ENCODE measurements at regions not wholly inside any gene's neighbourhood (a gene's known extent, or its start where the extent isn't known, plus 50 kb on each side); places are given as distances from the start of the nearest gene placed in this dataset.
"Not testable (repeated sequence)": the region's sequence is repeated elsewhere in the genome, so short reads cannot be mapped to it uniquely, and the experiment has no call there.

GRCh38 chr10:108039821-108040584 is 875.5 kb upstream of the SORCS1 start:
- H3K4me1 ChIP-seq (ENCODE audit: control insufficient read depth, insufficient read depth, low read length, poor library complexity, severe bottlenecking): no peaks in the 10 kb centered on the region
- H3K4me3 ChIP-seq (ENCODE audit: extremely low read depth, insufficient read depth, low read length, poor library complexity, severe bottlenecking): no peak overlapping the region
- no peak overlapping the region for H3K27ac ChIP-seq (ENCODE audit: low read depth, low read length, severe bottlenecking)
- 97% methylated on average over 5 of the region's 8 CpGs for WGBS, 2 experiments (ENCODE audit: insufficient coverage in 2 of 2)
- H3K36me3 ChIP-seq (ENCODE audit: control insufficient read depth, insufficient read depth, low read length): no peaks in the 10 kb centered on the region
- no peaks in the 10 kb centered on the region for H3K9me3 ChIP-seq (ENCODE audit: control insufficient read depth, low read length)

DNA sequence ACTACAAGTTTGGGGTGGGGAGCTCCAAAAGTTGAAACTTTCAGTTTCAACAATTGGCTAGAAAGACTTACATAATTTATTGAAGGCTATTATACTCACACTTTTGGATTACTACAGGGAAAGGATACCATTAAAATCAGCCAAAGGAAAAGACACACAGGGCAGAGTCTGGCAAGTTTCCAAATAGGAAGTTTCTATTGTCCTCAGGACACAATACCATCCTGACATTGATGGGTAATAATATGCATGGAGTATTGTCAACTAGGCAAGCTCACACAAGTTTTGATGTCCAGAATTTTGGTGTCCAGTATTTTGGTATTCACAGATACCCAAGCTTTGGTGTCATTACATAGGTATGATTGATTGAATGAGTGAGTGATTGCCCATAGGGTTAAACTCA is 872.6 kb upstream of the SORCS1 start:
- H3K36me3 ChIP-seq (ENCODE audit: control insufficient read depth, insufficient read depth, low read length): no peaks in the 10 kb centered on the region
- no peaks in the 10 kb centered on the region for H3K4me1 ChIP-seq (ENCODE audit: control insufficient read depth, insufficient read depth, low read length, poor library complexity, severe bottlenecking)
- no peak overlapping the region for H3K4me3 ChIP-seq (ENCODE audit: extremely low read depth, insufficient read depth, low read length, poor library complexity, severe bottlenecking)
- H3K27ac ChIP-seq (ENCODE audit: low read depth, low read length, severe bottlenecking): no peak overlapping the region
- H3K9me3 ChIP-seq (ENCODE audit: control insufficient read depth, low read length): no peaks in the 10 kb centered on the region

DNA sequence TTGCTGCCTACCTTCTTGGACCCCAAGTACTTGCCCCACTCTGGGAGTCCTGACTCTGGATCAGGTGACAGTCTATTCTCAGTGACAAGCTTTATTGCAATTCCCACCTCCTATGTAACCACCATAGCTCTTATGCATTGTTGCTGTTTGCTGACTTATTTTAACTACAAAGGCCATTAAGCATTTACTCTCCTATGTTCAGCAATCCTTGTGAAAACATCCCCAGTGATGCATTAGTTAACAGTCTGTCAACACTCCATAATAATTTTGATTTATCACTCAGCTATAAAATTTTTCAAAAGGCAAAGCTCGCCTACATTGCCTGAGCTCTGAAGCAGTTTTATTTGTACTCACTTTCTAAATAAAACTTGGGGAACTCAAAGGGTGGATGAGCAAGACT is 871.8 kb upstream of the SORCS1 start:
- no peak overlapping the region for H3K4me3 ChIP-seq (ENCODE audit: extremely low read depth, insufficient read depth, low read length, poor library complexity, severe bottlenecking)
- H3K4me1 ChIP-seq (ENCODE audit: control insufficient read depth, insufficient read depth, low read length, poor library complexity, severe bottlenecking): no peaks in the 10 kb centered on the region
- H3K36me3 ChIP-seq (ENCODE audit: control insufficient read depth, insufficient read depth, low read length): no peaks in the 10 kb centered on the region
- WGBS, 2 experiments (ENCODE audit: insufficient coverage in 2 of 2): no CpG with 5 or more reads among the region's 1 CpG
- H3K9me3 ChIP-seq (ENCODE audit: control insufficient read depth, low read length): no peaks in the 10 kb centered on the region
- H3K27ac ChIP-seq (ENCODE audit: low read depth, low read length, severe bottlenecking): no peak overlapping the region

DNA sequence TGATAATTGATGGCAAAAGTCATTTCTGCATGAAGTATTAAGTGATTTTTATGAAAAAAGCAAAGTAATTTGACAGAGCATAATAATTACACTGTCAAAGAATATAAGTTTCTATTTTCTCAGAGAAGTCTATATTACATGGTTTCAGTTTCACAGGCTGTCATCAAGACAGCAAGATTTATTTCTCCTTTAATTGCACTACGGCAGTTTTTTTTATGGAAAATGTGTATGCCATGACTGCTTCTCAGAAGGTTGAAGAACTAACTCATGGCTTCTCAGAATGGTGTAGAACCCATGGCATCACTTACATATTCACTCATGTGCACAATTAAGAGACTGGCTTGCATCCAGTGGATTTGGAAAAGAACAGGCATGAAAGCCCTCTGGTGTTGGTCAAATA is 870.3 kb upstream of the SORCS1 start:
- no peaks in the 10 kb centered on the region for H3K9me3 ChIP-seq (ENCODE audit: control insufficient read depth, low read length)
- H3K36me3 ChIP-seq (ENCODE audit: control insufficient read depth, insufficient read depth, low read length): no peaks in the 10 kb centered on the region
- no CpG with 5 or more reads among the region's 1 CpG for WGBS, 2 experiments (ENCODE audit: insufficient coverage in 2 of 2)
- H3K4me1 ChIP-seq (ENCODE audit: control insufficient read depth, insufficient read depth, low read length, poor library complexity, severe bottlenecking): no peaks in the 10 kb centered on the region
- no peak overlapping the region for H3K27ac ChIP-seq (ENCODE audit: low read depth, low read length, severe bottlenecking)
- no peak overlapping the region for H3K4me3 ChIP-seq (ENCODE audit: extremely low read depth, insufficient read depth, low read length, poor library complexity, severe bottlenecking)

- not testable (repeated sequence) for H3K4me1 ChIP-seq (ENCODE audit: control insufficient read depth, insufficient read depth, low read length, poor library complexity, severe bottlenecking); H3K27ac ChIP-seq (ENCODE audit: low read depth, low read length, severe bottlenecking); H3K4me3 ChIP-seq (ENCODE audit: extremely low read depth, insufficient read depth, low read length, poor library complexity, severe bottlenecking); H3K36me3 ChIP-seq (ENCODE audit: control insufficient read depth, insufficient read depth, low read length); H3K9me3 ChIP-seq (ENCODE audit: control insufficient read depth, low read length)
- 80 to 83% methylated on average over 1 to 2 of the region's 3 CpGs for WGBS, 2 experiments (ENCODE audit: insufficient coverage in 2 of 2)
Observed at GRCh38 chr10:108033518-108033917, 869.0 kb upstream of the SORCS1 start.

DNA sequence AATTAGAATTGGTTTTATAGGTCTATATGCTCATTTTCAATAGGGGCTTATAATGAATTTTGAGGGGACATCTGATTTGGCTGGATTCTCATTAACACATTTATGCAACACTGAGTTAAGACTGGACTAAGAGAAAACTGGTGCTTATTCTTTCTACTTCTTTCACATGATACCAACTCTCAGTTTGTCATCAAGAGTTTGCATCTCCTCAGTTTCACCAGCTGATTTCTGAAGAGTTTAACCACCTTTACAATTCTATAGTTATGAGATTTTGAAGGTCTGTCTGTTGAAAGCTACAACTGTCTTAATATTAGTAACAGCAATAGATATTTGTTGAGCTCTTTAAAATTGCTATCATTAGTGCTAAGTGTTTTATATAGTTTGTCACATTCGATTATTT is 867.0 kb upstream of the SORCS1 start:
- WGBS, 2 experiments (ENCODE audit: insufficient coverage in 2 of 2): no CpG with 5 or more reads among the region's 1 CpG
- Histone ChIP-seq H3K9me3 (ENCODE audit: control insufficient read depth, low read length) (no peaks in the 10 kb centered on the region), H3K4me1 (ENCODE audit: control insufficient read depth, insufficient read depth, low read length, poor library complexity, severe bottlenecking) (no peaks in the 10 kb centered on the region), H3K27ac (ENCODE audit: low read depth, low read length, severe bottlenecking) (no peak overlapping the region), H3K36me3 (ENCODE audit: control insufficient read depth, insufficient read depth, low read length) (no peaks in the 10 kb centered on the region), H3K4me3 (ENCODE audit: extremely low read depth, insufficient read depth, low read length, poor library complexity, severe bottlenecking) (no peak overlapping the region)

DNA sequence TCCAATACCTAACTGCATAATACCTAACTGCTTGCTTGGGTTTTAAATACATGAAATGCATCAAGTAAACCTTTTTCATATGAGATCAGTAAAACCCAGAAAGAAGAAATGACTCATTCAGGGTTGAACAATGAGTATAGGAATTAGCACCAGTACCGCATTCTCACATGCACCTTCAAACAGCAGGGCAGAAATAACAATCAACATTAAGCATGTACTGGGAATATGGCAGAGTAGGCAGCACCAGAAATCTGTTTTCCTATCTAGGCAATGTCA is 850.3 kb upstream of the SORCS1 start:
- no peaks in the 10 kb centered on the region for H3K36me3 ChIP-seq (ENCODE audit: control insufficient read depth, insufficient read depth, low read length)
- no peak overlapping the region for H3K27ac ChIP-seq (ENCODE audit: low read depth, low read length, severe bottlenecking)
- no peak overlapping the region for H3K4me3 ChIP-seq (ENCODE audit: extremely low read depth, insufficient read depth, low read length, poor library complexity, severe bottlenecking)
- WGBS, 2 experiments (ENCODE audit: insufficient coverage in 2 of 2): no CpG with 5 or more reads among the region's 1 CpG
- no peaks in the 10 kb centered on the region for H3K4me1 ChIP-seq (ENCODE audit: control insufficient read depth, insufficient read depth, low read length, poor library complexity, severe bottlenecking)
- H3K9me3 ChIP-seq (ENCODE audit: control insufficient read depth, low read length): no peaks in the 10 kb centered on the region

GRCh38 chr10:108014145-108014901 is 849.8 kb upstream of the SORCS1 start:
- Histone ChIP-seq H3K36me3 (ENCODE audit: control insufficient read depth, insufficient read depth, low read length) (no peaks in the 10 kb centered on the region), H3K4me3 (ENCODE audit: extremely low read depth, insufficient read depth, low read length, poor library complexity, severe bottlenecking) (no peak overlapping the region), H3K4me1 (ENCODE audit: control insufficient read depth, insufficient read depth, low read length, poor library complexity, severe bottlenecking) (no peaks in the 10 kb centered on the region), H3K27ac (ENCODE audit: low read depth, low read length, severe bottlenecking) (no peak overlapping the region), H3K9me3 (ENCODE audit: control insufficient read depth, low read length) (no peaks in the 10 kb centered on the region)
- 100% methylated on average over 1 of the region's 4 CpGs; no CpG with 5 or more reads in 1 of the 2 experiments for WGBS, 2 experiments (ENCODE audit: insufficient coverage in 2 of 2)

DNA sequence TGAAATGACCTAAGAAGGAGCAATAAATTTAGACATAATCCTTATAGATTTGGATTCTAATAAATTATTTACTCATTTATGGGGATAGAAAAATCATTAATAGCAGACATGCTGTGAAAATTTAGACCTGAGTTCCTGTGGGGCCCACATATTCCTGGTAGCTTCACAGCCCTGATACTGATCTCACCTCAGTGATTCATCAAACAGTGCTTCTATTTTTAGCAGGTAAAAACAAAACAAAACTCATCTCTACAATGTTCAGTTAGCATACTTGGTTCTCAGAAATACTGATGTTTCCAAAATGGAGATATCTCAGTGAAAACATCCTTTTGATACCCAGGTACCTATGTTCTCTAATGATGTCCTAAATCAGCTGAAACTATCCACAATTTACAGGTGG is 841.1 kb upstream of the SORCS1 start:
- Histone ChIP-seq H3K4me3 (ENCODE audit: extremely low read depth, insufficient read depth, low read length, poor library complexity, severe bottlenecking) (no peak overlapping the region), H3K36me3 (ENCODE audit: control insufficient read depth, insufficient read depth, low read length) (no peaks in the 10 kb centered on the region), H3K9me3 (ENCODE audit: control insufficient read depth, low read length) (peaks cover 5% of the 10 kb centered on the region), H3K27ac (ENCODE audit: low read depth, low read length, severe bottlenecking) (no peak overlapping the region), H3K4me1 (ENCODE audit: control insufficient read depth, insufficient read depth, low read length, poor library complexity, severe bottlenecking) (no peaks in the 10 kb centered on the region)

GRCh38 chr10:108003576-108003975 is 839.1 kb upstream of the SORCS1 start:
- Histone ChIP-seq H3K36me3 (ENCODE audit: control insufficient read depth, insufficient read depth, low read length) (no peaks in the 10 kb centered on the region), H3K27ac (ENCODE audit: low read depth, low read length, severe bottlenecking) (no peak overlapping the region), H3K4me3 (ENCODE audit: extremely low read depth, insufficient read depth, low read length, poor library complexity, severe bottlenecking) (no peak overlapping the region)

DNA sequence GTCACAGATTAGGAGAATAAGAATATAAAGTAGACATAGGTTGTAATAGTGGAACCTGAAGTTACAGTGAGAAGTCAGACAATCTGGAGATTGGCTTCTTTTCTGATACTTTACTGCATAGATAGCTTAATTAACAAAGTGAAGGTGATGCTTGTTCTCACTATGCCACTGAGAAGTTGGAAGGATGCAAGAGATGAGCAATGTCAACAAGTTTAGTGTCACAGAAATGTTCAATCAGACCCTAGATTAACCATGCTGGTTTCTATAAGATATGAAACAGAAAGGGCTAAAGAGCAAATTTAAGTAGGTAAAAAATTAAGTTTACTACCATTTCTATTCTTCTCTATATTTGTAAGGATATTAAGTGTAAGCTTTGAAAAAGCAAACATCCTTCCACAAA is 838.6 kb upstream of the SORCS1 start:
- peaks cover 5% of the 10 kb centered on the region for H3K9me3 ChIP-seq (ENCODE audit: control insufficient read depth, low read length)
- no peak overlapping the region for H3K4me3 ChIP-seq (ENCODE audit: extremely low read depth, insufficient read depth, low read length, poor library complexity, severe bottlenecking)
- no peaks in the 10 kb centered on the region for H3K4me1 ChIP-seq (ENCODE audit: control insufficient read depth, insufficient read depth, low read length, poor library complexity, severe bottlenecking)
- no peak overlapping the region for H3K27ac ChIP-seq (ENCODE audit: low read depth, low read length, severe bottlenecking)
- H3K36me3 ChIP-seq (ENCODE audit: control insufficient read depth, insufficient read depth, low read length): no peaks in the 10 kb centered on the region

More at GRCh38 chr10:108003576-108003975, 839.1 kb upstream of the SORCS1 start:
- peaks cover 5% of the 10 kb centered on the region for H3K9me3 ChIP-seq (ENCODE audit: control insufficient read depth, low read length)
- no peaks in the 10 kb centered on the region for H3K4me1 ChIP-seq (ENCODE audit: control insufficient read depth, insufficient read depth, low read length, poor library complexity, severe bottlenecking)

Data from mesodermal cell (in vitro differentiated cells).